AG09309 (cell line): ENCODE measurements at regions not wholly inside any gene's neighbourhood (a gene's known extent, or its start where the extent isn't known, plus 50 kb on each side); places are given as distances from the start of the nearest gene placed in this dataset.

Experiments used
- DNase-seq: peaks from one replicate; pipeline ENCODE4 v3.0.0-alpha.2; 2010; ENCODE audit warnings: low read depth
- H3K4me3 ChIP-seq: 2 replicates; pipeline ENCODE4 v1.5.1; 2011; ENCODE audit warnings: mild to moderate bottlenecking, low read depth, low read length, moderate library complexity; ENCODE audit not compliant: control insufficient read depth
- CTCF ChIP-seq: IDR thresholded peaks from 2 replicates; pipeline ENCODE4 v1.5.1; 2011; ENCODE audit warnings: mild to moderate bottlenecking, low read depth, low read length, inconsistent platforms; ENCODE audit not compliant: insufficient read depth, control insufficient read depth; ENCODE audit errors: missing control alignments

- no peak for DNase-seq
- H3K4me3 ChIP-seq, result no peak overlapping the region
- TF ChIP-seq CTCF, result no peak
Observed at GRCh38 chr10:8576281-8576680, 521.8 kb downstream of the GATA3 start.

GRCh38 chr10:8576911-8577310, 522.4 kb downstream of the GATA3 start:
- no peak overlapping the region for H3K4me3 ChIP-seq
- no peak for TF ChIP-seq CTCF
- DNase-seq, result no peak

- H3K4me3 ChIP-seq, result no peak overlapping the region
- DNase-seq, result no peak
- no peak for TF ChIP-seq CTCF
Observed at GRCh38 chr10:8577686-8578085, 523.2 kb downstream of the GATA3 start.

- no peak for TF ChIP-seq CTCF
- DNase-seq, result no peak
Observed at GRCh38 chr10:8581521-8582225, 527.2 kb downstream of the GATA3 start.

GRCh38 chr10:8583096-8583495, 528.6 kb downstream of the GATA3 start:
- DNase-seq, result no peak
- TF ChIP-seq CTCF, result no peak
- H3K4me3 ChIP-seq, result no peak overlapping the region

More at GRCh38 chr10:8581521-8582225, 527.2 kb downstream of the GATA3 start:
- H3K4me3 ChIP-seq, result no peak overlapping the region

GRCh38 chr10:8584666-8585065, 530.2 kb downstream of the GATA3 start:
- no peak overlapping the region for H3K4me3 ChIP-seq
- no peak for DNase-seq
- TF ChIP-seq CTCF, result no peak
